Muscle of arm (tissue), 1 donor: ENCODE measurements at regions not wholly inside any gene's neighbourhood (a gene's known extent, or its start where the extent isn't known, plus 50 kb on each side); places are given as distances from the start of the nearest gene placed in this dataset.
A peak's percentile ranks its signal among the peaks of the same experiment; 100 is the strongest.

Experiments
- DNase-seq: peaks from one replicate; pipeline ENCODE4 v3.0.0-alpha.2; 2013

DNA sequence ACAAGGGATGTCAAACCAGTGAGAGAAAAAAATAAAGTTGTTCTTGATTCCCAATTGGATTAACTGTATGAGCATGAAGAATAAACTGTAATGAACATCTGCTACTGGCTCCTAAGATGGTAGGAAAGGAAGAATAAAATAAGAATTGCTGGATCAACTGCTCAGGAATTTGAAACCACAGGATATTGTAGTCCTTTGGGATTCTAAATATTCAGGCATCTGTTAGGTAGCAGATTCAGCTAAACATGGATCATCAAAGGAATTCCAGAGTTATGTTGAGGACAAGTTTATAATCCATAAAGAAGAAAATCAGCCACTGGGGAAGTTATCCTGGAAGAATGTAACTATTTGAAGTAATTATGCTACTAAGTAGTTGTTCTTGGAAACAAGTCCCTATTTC, 65.8 kb downstream of the ISL1 start:
- DNase-seq: no peak

- no peak for DNase-seq
Measured at GRCh38 chr5:51452562-51452961, 69.3 kb downstream of the ISL1 start.

DNA sequence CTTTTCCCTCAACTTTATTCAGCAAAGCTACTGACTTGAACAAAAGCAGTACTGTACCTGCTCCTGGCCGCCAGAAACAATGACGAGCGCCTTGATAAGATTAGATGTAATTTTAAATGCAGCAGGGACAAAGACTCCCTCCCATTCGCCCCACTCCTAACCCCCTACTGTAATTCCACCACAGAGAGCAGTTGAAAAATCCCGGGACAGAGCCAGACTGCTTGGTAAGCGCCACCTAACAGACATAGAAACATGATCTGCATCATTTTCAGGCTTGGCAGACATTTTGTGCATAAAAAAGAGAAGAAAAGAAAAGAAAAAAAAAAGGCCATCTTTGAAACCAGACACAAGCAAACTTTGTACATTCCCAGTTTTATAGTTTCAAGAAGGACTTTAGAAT, 81.9 kb downstream of the ISL1 start:
- peak; percentile 11 for DNase-seq

- DNase-seq: no peak
Measured at GRCh38 chr5:51466214-51466613, 83.0 kb downstream of the ISL1 start.

GRCh38 chr5:51468196-51468595, 84.9 kb downstream of the ISL1 start:
- DNase-seq: no peak

- DNase-seq: no peak
Measured at GRCh38 chr5:51471630-51472029, 88.4 kb downstream of the ISL1 start.

GRCh38 chr5:51472472-51472871, 89.2 kb downstream of the ISL1 start:
- DNase-seq: no peak

DNA sequence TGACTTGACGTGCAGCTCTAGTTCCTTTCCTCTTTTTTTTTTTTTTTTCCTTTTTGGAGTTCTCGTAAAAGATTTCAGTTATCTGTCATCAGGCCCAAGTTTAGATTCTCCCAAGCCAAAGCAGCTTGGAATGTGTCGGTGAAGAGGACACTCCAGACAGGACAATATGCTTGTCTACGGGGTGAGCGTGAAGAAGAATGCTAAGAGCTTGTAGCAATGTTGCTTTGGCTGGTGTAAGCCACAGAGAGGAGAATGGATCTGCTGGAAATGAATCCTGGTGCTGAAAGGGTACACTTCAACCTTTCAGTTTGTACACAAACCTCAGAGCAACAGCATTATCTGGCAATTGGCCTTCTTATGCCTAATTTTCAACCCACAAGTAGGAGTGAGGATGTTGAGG, 92.4 kb downstream of the ISL1 start:
- DNase-seq: no peak

DNA sequence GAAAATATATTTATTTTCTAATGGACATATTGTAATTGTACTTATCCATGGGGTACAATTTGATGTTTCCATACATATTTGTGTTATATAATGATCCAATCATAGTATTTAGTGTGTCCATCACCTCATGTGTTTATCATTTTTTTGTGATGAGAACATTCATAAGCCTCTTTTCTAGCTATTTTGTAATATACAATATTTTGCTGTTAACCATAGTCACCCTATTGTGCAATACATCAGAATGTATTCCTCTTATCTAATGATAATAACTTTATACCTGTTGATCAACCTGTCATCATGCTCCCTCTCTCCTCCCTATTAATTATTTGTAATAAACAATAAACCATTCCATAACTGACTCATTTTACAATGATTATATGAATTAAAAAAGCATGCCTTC, 93.2 kb downstream of the ISL1 start:
- DNase-seq: no peak

- no peak for DNase-seq
Measured at GRCh38 chr5:51479840-51480239, 96.6 kb downstream of the ISL1 start.

- DNase-seq: no peak
Measured at GRCh38 chr5:51484326-51484725, 101.1 kb downstream of the ISL1 start.

- no peak for DNase-seq
Measured at GRCh38 chr5:51486158-51486557, 102.9 kb downstream of the ISL1 start.

DNA sequence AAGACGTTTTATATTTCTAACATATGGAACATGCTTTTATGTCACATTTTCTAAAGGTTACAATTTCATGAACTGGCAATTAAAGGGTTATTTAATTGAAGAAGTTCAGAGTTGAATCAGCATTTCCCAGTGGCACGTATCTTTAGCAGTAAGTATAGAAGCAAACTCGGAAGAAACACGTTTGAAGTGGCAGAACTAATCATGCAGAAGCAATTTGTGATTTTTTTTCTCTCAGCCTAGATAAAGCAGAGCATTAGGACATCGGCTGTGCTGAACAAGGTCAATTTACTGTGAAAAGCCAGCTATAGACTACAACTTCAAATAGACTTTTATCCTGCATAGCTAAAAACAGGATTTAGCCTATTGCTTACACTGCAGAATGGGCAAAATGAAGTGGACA, 104.7 kb downstream of the ISL1 start:
- no peak for DNase-seq

- DNase-seq: no peak
Measured at GRCh38 chr5:51488803-51489642, 105.8 kb downstream of the ISL1 start.

GRCh38 chr5:51494821-51495220, 111.6 kb downstream of the ISL1 start:
- no peak for DNase-seq

DNA sequence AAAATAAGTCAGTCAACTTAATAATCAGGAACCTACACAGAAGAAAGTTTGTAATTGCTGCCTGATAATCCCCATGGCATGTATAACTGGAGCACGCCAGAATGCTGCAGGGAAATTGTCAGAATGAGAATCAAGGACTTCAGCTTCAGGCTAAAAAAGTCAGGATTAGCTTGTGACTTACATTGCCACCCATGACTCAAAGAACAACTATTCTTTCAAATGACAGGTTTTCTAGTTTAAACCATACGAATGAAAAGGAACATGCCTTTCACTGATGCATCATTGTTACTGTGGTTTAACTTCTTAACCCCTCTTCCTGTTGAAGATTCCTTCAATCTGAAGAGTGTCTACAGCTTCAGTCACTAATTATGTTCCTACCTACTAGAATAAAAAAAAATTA, 112.4 kb downstream of the ISL1 start:
- no peak for DNase-seq

- DNase-seq: no peak
Measured at GRCh38 chr5:51517838-51518237, 134.6 kb downstream of the ISL1 start.

DNA sequence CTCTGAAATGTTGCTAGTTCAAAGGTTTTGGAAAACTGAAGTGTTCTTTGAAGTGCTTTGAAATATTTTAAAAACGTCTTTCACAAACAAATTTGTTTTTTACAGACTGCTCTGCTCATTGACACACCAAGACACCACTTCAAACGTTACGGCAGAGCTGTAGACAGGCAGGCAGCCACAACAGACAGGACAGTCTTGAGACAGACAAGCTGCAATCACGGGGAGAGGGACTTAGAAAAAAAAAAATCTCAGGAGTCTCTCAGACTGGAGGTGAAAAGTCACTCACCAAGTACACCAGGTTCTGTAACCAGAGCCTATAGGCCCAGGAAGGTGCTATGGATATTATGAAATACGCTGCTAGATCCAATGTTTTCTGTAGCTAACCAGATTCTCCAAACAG, 135.4 kb downstream of the ISL1 start:
- DNase-seq: no peak

DNA sequence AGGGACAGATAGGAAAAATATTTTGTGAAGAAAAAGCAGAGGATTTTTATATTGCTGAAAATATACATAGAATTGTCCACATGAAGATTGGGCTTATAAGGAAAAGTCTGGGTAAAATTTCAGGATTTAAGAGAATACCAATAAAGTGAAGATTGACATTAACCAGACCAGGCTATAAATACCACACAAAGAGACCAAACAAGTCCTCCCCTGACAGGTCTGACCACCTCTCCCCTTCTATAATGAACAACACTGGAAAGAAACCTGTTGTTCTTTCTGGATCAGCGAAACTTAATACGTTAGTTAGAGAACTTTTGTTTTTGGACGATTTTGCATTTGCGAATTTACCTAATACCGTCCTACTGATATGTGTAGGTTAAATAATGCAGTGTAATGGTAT, 138.3 kb downstream of the ISL1 start:
- DNase-seq: no peak

DNA sequence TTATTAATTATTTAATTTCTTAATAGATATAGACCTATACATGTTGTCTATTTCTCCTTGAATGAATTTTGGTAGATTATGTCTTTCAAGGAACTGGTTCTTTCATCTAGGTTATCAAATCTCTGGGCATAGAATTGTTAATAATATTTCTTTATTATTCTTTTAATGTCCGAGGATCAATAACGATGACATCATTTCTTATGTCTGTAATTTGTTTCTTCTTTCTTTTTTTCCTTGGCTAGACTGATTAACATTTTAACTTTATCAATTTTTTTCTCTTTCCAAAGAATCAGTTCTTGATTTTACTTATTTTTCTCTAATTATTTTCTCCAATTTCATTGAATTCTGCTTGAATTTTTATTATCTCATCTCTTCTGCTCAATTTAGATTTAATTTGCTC, 156.0 kb downstream of the ISL1 start:
- DNase-seq: no peak

GRCh38 chr5:51544031-51544785, 161.0 kb downstream of the ISL1 start:
- DNase-seq: no peak

GRCh38 chr5:51556833-51557232, 173.6 kb downstream of the ISL1 start:
- no peak for DNase-seq

GRCh38 chr5:51558682-51559081, 175.4 kb downstream of the ISL1 start:
- DNase-seq: no peak

DNA sequence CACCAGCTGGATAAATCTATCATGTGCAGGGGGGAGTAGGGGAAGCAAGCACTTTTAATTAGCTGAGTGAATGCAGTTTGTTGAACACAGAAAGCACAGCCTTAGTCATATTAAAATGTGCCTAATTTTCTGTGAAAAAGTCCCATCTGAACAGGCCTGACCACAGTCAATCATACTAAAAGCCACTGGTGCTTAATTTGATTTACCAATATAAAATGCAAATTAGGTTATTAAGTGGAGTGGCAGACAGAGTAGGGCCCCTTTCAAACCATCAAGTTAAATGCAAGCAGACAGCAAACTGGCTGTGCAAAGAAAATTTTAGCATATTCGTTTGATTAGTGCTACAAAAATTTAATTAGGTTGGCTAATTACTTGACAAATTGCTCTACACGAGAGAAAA, 176.1 kb downstream of the ISL1 start:
- DNase-seq: no peak
